Suprapubic skin (tissue), 4 donors: ENCODE measurements at regions not wholly inside any gene's neighbourhood (a gene's known extent, or its start where the extent isn't known, plus 50 kb on each side); places are given as distances from the start of the nearest gene placed in this dataset.
"Not testable (repeated sequence)": the region's sequence is repeated elsewhere in the genome, so short reads cannot be mapped to it uniquely, and the experiment has no call there.

ENCODE experiments used
- CTCF ChIP-seq, 2 donors: fragments of 200-600 bp in 1 of 2; fragments of 450-650 bp in 1 of 2; sonication (generic) in 1 of 2; IDR thresholded peaks; one replicate each; pipeline ENCODE4 v1.5.1; 2016 to 2019; ENCODE audit warnings: antibody characterized with exemption in 2 of 2, mild to moderate bottlenecking in 1 of 2, moderate library complexity in 1 of 2
- POLR2A ChIP-seq, 2 donors: fragments of 450-650 bp; IDR thresholded peaks; one replicate each; pipeline ENCODE4 v1.6.1; 2017; ENCODE audit warnings: antibody characterized with exemption in 2 of 2, mild to moderate bottlenecking in 2 of 2, moderate library complexity in 2 of 2
- POLR2AphosphoS5 ChIP-seq, 3 donors: sonication (generic); formaldehyde crosslinking; IDR thresholded peaks; one replicate each; pipeline ENCODE4 v1.6.1; 2017; ENCODE audit warnings: antibody characterized with exemption in 3 of 3

GRCh38 chr21:6154524-6155320 is 4366.7 kb upstream of the TPTE start:
- not testable (repeated sequence) for TF ChIP-seq POLR2AphosphoS5, CTCF, POLR2A (IDR thresholded peaks at IDR 0.05)
